PFSK-1 (cell line): ENCODE measurements at regions not wholly inside any gene's neighbourhood (a gene's known extent, or its start where the extent isn't known, plus 50 kb on each side); places are given as distances from the start of the nearest gene placed in this dataset.

ENCODE experiments used
- FOXP2 ChIP-seq: optimal IDR thresholded peaks from 2 replicates; pipeline ENCODE3; 2011; ENCODE audit warnings: borderline replicate concordance, control low read depth, inconsistent platforms; ENCODE audit not compliant: insufficient read depth; ENCODE audit errors: extremely low read length, extremely low read depth
- POLR2AphosphoS5 ChIP-seq: IDR thresholded peaks from 2 replicates; pipeline ENCODE4 v1.6.1; 2012; ENCODE audit warnings: low read depth, mild to moderate bottlenecking, control low read depth, low read length, moderate library complexity
- REST ChIP-seq, 2 experiments: IDR thresholded peaks; 2 replicates each; pipeline versions ENCODE4 v1.6.1 to v1.8.0; 2011 to 2012; ENCODE audit warnings: low read depth in 2 of 2, low read length in 2 of 2, control low read depth in 1 of 2, inconsistent platforms in 1 of 2, mild to moderate bottlenecking in 1 of 2, moderate library complexity in 1 of 2; ENCODE audit not compliant: insufficient read depth in 1 of 2
- SIN3A ChIP-seq: IDR thresholded peaks from 2 replicates; pipeline ENCODE4 v1.6.1; 2012; ENCODE audit warnings: mild to moderate bottlenecking, low read length, moderate library complexity, borderline replicate concordance; ENCODE audit not compliant: insufficient read depth
- TAF1 ChIP-seq: IDR thresholded peaks from 2 replicates; pipeline ENCODE4 v1.6.1; 2012; ENCODE audit warnings: low read length, control low read depth, borderline replicate concordance; ENCODE audit not compliant: insufficient read depth

GRCh38 chr10:59036311-59037017 is 140.0 kb upstream of the PHYHIPL start:
- no peak for TF ChIP-seq TAF1

GRCh38 chr10:59037018-59037389 is 139.4 kb upstream of the PHYHIPL start:
- TF ChIP-seq SIN3A = no peak
- TF ChIP-seq POLR2AphosphoS5 = no peak
- no peak for TF ChIP-seq TAF1
- no peak for TF ChIP-seq FOXP2
- TF ChIP-seq REST (IDR thresholded peaks at IDR 0.05; ENCODE audit: insufficient read depth in 1 of 2, low read depth in 2 of 2, low read length in 2 of 2) = no peak

GRCh38 chr10:59037506-59037905 is 138.9 kb upstream of the PHYHIPL start:
- TF ChIP-seq POLR2AphosphoS5 (no peak), FOXP2 (no peak), TAF1 (no peak), SIN3A (no peak), REST (IDR thresholded peaks at IDR 0.05; ENCODE audit: insufficient read depth in 1 of 2, low read depth in 2 of 2, low read length in 2 of 2) (no peak)

GRCh38 chr10:59047180-59047579 is 129.3 kb upstream of the PHYHIPL start:
- no peak for TF ChIP-seq REST (IDR thresholded peaks at IDR 0.05; ENCODE audit: insufficient read depth in 1 of 2, low read depth in 2 of 2, low read length in 2 of 2)
- TF ChIP-seq FOXP2 = no peak
- no peak for TF ChIP-seq SIN3A
- TF ChIP-seq POLR2AphosphoS5 = no peak
- TF ChIP-seq TAF1 = no peak

GRCh38 chr10:59047957-59048618 is 128.4 kb upstream of the PHYHIPL start:
- TF ChIP-seq TAF1 = no peak
- no peak for TF ChIP-seq REST (IDR thresholded peaks at IDR 0.05; ENCODE audit: insufficient read depth in 1 of 2, low read depth in 2 of 2, low read length in 2 of 2)
- no peak for TF ChIP-seq SIN3A
- no peak for TF ChIP-seq FOXP2
- no peak for TF ChIP-seq POLR2AphosphoS5
